Right ventricle myocardium inferior (tissue), 1 donor: ENCODE measurements at regions not wholly inside any gene's neighbourhood (a gene's known extent, or its start where the extent isn't known, plus 50 kb on each side); places are given as distances from the start of the nearest gene placed in this dataset.

Experiments used
- ATAC-seq: fragments of 200-7000 bp; cut with Tn5 transposase; one replicate; pipeline ENCODE4 v1.9.1; 2020; ENCODE audit warnings: mild to moderate bottlenecking, moderate library complexity
- DNase-seq: peaks from one replicate; pipeline ENCODE4 v3.0.0; 2021; ENCODE audit errors: missing footprints
- intact Hi-C: fragments of 100-400 bp; cut with DNase I; formaldehyde crosslinking; loops from one replicate; pipeline ENCODE4 v1.11.0; 2022
- donor health status: DM: no; HTN: yes; CAD: no; lungs with severe emphysema.

GRCh38 chr16:22670551-22671041 is 143.4 kb upstream of the HS3ST2 start:
- ATAC-seq (no peak), DNase-seq (no peak)
- intact Hi-C loops, result no loop called here

- intact Hi-C loops, result no loop called here
- ATAC-seq (no peak), DNase-seq (no peak)
These were observed 142.5 kb upstream of the HS3ST2 start for GRCh38 chr16:22671301-22672076.

- intact Hi-C loops, result no loop called here
- no peak for ATAC-seq
- no peak for DNase-seq
These were observed 141.1 kb upstream of the HS3ST2 start for GRCh38 chr16:22672830-22673210.

GRCh38 chr16:22673421-22673831 is 140.5 kb upstream of the HS3ST2 start:
- ATAC-seq, result peak; percentile 75
- intact Hi-C loops, result no loop called here
- no peak for DNase-seq

GRCh38 chr16:22674832-22675191 is 139.2 kb upstream of the HS3ST2 start:
- intact Hi-C loops, result loop anchor here (5.0 kb wide), 1 partner anchor 1518 kb away; the partner anchor contains the start of gene LDAF1
- DNase-seq, result no peak
- no peak for ATAC-seq

GRCh38 chr16:22675745-22676540 is 138.0 kb upstream of the HS3ST2 start:
- intact Hi-C loops, result loop anchor here (5.0 kb wide), 1 partner anchor 1519 kb away; the partner anchor contains the start of gene LDAF1
- no peak for ATAC-seq
- no peak for DNase-seq

- peak; percentile 37 for ATAC-seq
- no peak for DNase-seq
- intact Hi-C loops, result loop anchor here (5.0 kb wide), 1 partner anchor 1520 kb away; the partner anchor contains the start of gene LDAF1
These were observed 136.7 kb upstream of the HS3ST2 start for GRCh38 chr16:22677024-22677830.

GRCh38 chr16:22678311-22678710 is 135.7 kb upstream of the HS3ST2 start:
- intact Hi-C loops, result loop anchor here (5.0 kb wide), 1 partner anchor 1521 kb away; the partner anchor contains the start of gene LDAF1
- DNase-seq, result no peak
- no peak for ATAC-seq

- ATAC-seq (no peak), DNase-seq (no peak)
- intact Hi-C loops, result no loop called here
These were observed 132.2 kb upstream of the HS3ST2 start for GRCh38 chr16:22681554-22682291.

- intact Hi-C loops, result no loop called here
- DNase-seq, result no peak
These were observed 130.7 kb upstream of the HS3ST2 start for GRCh38 chr16:22683258-22683657.

GRCh38 chr16:22683730-22684573 is 130.0 kb upstream of the HS3ST2 start:
- no peak for DNase-seq
- ATAC-seq, result no peak
- intact Hi-C loops, result no loop called here

More at GRCh38 chr16:22683258-22683657, 130.7 kb upstream of the HS3ST2 start:
- ATAC-seq, result no peak

- DNase-seq (no peak), ATAC-seq (no peak)
- intact Hi-C loops, result no loop called here
These were observed 129.1 kb upstream of the HS3ST2 start for GRCh38 chr16:22684574-22685458.

- peak; percentile 94 for ATAC-seq
- no peak for DNase-seq
- intact Hi-C loops, result no loop called here
These were observed 128.5 kb upstream of the HS3ST2 start for GRCh38 chr16:22685459-22685830.

- ATAC-seq (no peak), DNase-seq (no peak)
- intact Hi-C loops, result no loop called here
These were observed 126.9 kb upstream of the HS3ST2 start for GRCh38 chr16:22687031-22687530.

- intact Hi-C loops, result no loop called here
- ATAC-seq (no peak), DNase-seq (no peak)
These were observed 125.5 kb upstream of the HS3ST2 start for GRCh38 chr16:22688463-22688862.

GRCh38 chr16:22688930-22689329 is 125.0 kb upstream of the HS3ST2 start:
- ATAC-seq (no peak), DNase-seq (no peak)
- intact Hi-C loops, result no loop called here
